ENCODE measurements at regions not wholly inside any gene's neighbourhood (a gene's known extent, or its start where the extent isn't known, plus 50 kb on each side); places are given as distances from the start of the nearest gene placed in this dataset.

DNA sequence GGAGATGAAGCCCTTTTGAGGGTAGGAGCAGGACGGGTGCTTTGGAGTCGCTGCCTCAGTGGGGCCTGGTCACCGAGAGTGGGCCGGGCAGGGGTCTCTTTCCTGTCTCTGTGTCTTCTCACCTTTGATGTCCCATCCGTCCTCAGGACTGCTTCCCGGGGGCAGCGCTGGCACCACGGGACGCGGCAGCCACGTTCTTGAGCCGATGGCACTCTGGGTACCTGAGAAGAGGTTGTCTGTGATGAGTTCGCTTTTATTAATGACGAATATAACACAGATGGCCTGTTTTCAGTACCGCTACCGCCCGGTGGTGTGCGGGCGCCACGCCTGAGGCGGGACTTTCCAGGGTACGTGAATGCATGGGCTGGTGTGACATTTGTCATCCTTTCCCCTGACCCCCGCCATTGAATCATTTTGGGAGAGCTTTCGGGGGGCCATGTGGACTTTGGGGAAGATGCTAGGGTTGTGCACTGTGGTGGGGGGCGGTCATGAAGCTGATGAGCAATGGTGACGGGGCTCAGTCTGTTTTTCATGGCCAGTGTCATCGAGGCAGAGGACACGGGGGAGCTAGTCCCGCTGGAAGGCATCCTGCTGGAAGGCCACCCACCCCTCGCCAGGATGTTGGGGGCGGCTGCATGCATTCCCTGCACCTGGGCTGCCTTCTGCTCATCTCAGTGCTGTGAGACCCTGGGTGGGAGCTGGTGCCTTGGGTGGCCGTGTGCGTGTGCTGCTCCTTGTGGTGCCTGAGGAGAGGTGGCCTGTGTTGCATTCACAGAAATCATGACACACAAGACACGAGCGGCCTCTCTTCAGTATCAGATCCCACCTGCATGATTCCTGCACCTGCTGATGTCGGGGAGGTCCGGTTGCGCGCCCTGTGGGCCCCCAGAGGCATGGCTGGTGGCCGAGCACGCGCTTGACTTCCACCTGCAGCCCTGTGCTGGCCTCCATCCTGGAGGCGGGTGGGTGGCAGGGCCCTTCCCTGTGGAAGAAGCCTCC, 162.5 kb upstream of the RTL1 start (continued):
- no peak for TF ChIP-seq SMC3 (IDR thresholded peaks at IDR 0.05; ENCODE audit: low read depth, low read length)

DNA sequence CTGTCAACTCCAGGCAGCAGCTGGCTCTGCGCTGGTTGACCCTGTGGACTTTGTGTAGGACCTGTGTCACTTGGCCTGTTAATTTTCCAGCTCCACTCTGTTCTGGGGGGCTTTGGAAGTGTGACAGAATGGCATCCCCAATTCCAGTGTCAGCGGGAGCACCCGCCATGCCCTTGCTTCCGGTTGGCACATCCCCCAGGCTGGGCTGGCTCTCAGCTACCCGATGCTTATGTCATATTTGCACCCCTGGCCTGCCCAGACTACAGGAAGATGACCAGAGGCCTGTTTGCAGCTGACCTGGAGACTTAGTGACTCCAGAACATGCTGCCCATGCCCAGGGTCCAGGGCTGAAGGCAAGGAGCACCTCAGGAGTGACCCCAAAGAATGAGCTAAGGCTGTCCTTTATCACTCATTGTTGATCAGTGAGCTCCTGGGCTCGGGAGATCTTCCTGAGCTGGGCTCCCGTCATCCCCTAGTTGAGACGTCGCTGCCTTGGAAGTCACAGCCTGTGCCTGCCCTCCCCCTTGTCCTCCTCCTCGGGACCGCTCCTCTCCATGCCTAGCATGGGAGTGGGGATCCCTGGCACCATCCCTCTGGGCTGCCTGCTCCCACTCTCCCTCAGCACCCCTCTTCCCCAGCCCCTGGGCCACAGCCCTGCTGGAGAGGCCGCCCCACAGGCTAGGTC, 163.4 kb upstream of the RTL1 start:
- POLR2A ChIA-PET (ENCODE audit: unreplicated experiment) = no interaction called here
- peaks cover 6 to 27% of the 10 kb centered on the region in 2 experiments; a peak in 2 of 4 replicates for H3K79me1 ChIP-seq (ENCODE audit: low read depth in 1 of 2, low read length in 2 of 2)
- no peak overlapping the region for H3K4me2 ChIP-seq (ENCODE audit: low read depth, low read length)
- no peak overlapping the region for H2BK15ac ChIP-seq (ENCODE audit: low read depth, low read length)
- no peak overlapping the region for H3K18ac ChIP-seq (ENCODE audit: low read depth, low read length)
- no peak for DNase-seq
- no peak overlapping the region for H3K27ac ChIP-seq (ENCODE audit: insufficient read depth, low read length)
- 86% methylated on average over 4 of the region's 12 CpGs; no CpG with 5 or more reads in 1 of the 2 experiments for WGBS, 2 experiments (ENCODE audit: extremely low coverage in 2 of 2, insufficient read length in 1 of 2)
- no peak overlapping the region for H2AK9ac ChIP-seq (replicated peaks; ENCODE audit: low read depth, low read length, poor library complexity)
- H3K9me1 ChIP-seq (ENCODE audit: insufficient read depth, low read length) = peaks cover 20% of the 10 kb centered on the region
- CTCF ChIA-PET = interaction anchor here (0.6 kb wide), 1 partner anchor 9 kb away, joined by 4 read pairs; no protein-coding TSS in a partner anchor
- H2AFZ ChIP-seq (replicated peaks; ENCODE audit: low read length, poor library complexity) = no peak overlapping the region
- no peak overlapping the region for H3K9ac ChIP-seq (ENCODE audit: low read depth, low read length)
- in situ Hi-C loops (cut with MboI; ENCODE audit: low sequenced_read_pairs) = no loop called here
- no peak overlapping the region for H3K56ac ChIP-seq (ENCODE audit: extremely low read depth, insufficient read depth, low read length)
- no peak overlapping the region for H3K4me3 ChIP-seq (ENCODE audit: insufficient read depth, low read depth, low read length)
- no peak overlapping the region for H2BK5ac ChIP-seq (ENCODE audit: low read depth, low read length, poor library complexity, severe bottlenecking)
- H3K14ac ChIP-seq (replicated peaks; ENCODE audit: low read depth, low read length) = no peak overlapping the region
- dilution Hi-C loops (cut with HindIII; ENCODE audit: low sequenced_read_pairs, unreplicated experiment) = no loop called here
- H2BK120ac ChIP-seq (ENCODE audit: low read depth, low read length) = no peak overlapping the region
- H3K23ac ChIP-seq (ENCODE audit: low read depth, low read length) = no peak overlapping the region
- peaks cover 10% of the 10 kb centered on the region for H3K4me1 ChIP-seq (ENCODE audit: control insufficient read depth, insufficient read depth, low read length)
- H4K91ac ChIP-seq (ENCODE audit: insufficient read depth, low read depth, low read length) = no peak overlapping the region
- intact Hi-C loops (cut with micrococcal nuclease) = no loop called here
- H2AK5ac ChIP-seq (ENCODE audit: low read depth, low read length) = no peak overlapping the region
- H3K4ac ChIP-seq (ENCODE audit: low read depth, low read length) = no peak overlapping the region
- peaks cover 63% of the 10 kb centered on the region for H3K36me3 ChIP-seq (ENCODE audit: control insufficient read depth, insufficient read depth, low read length)
- no peaks in the 10 kb centered on the region for H3K9me3 ChIP-seq (ENCODE audit: control insufficient read depth, insufficient read depth, low read length)
- no peak overlapping the region for H4K8ac ChIP-seq (ENCODE audit: low read depth in 2 of 2, low read length in 2 of 2)
- no peak overlapping the region for H2BK20ac ChIP-seq (ENCODE audit: low read depth, low read length)
- H3K27me3 ChIP-seq (ENCODE audit: control insufficient read depth, insufficient read depth, low read length) = no peaks in the 10 kb centered on the region
- ATAC-seq (ENCODE audit: low read depth) = no peak
- no TSS peak for BruUV-seq (replicated peaks)
- peaks cover 27% of the 10 kb centered on the region for H4K20me1 ChIP-seq (ENCODE audit: insufficient read depth, low read length)
- H4K5ac ChIP-seq (ENCODE audit: low read depth, low read length) = no peak overlapping the region
- TF ChIP-seq MAFK (IDR thresholded peaks at IDR 0.05; ENCODE audit: low read depth, low read length) = no peak
- no peak for TF ChIP-seq USF2 (IDR thresholded peaks at IDR 0.05; ENCODE audit: low read depth, low read length)
- TF ChIP-seq BHLHE40 (IDR thresholded peaks at IDR 0.05; ENCODE audit: low read depth, low read length) = no peak
- TF ChIP-seq CEBPB (IDR thresholded peaks at IDR 0.05; ENCODE audit: low read depth, low read length) = no peak
- no peak for TF ChIP-seq CHD1 (IDR thresholded peaks at IDR 0.05; ENCODE audit: low read depth, low read length)
- no peak for TF ChIP-seq FOS (IDR thresholded peaks at IDR 0.05; ENCODE audit: low read depth, low read length)
- TF ChIP-seq ELK1 (IDR thresholded peaks at IDR 0.05; ENCODE audit: borderline replicate concordance, low read depth, low read length) = no peak
- TF ChIP-seq SMC3 (IDR thresholded peaks at IDR 0.05; ENCODE audit: low read depth, low read length) = no peak
- TF ChIP-seq CTCF (conservative IDR thresholded peaks at IDR 0.05; ENCODE audit: low read depth, low read length) = no peak
- TF ChIP-seq RFX5 (IDR thresholded peaks at IDR 0.05; ENCODE audit: low read depth, low read length) = no peak
